HCT116 (cell line): ENCODE measurements at regions not wholly inside any gene's neighbourhood (a gene's known extent, or its start where the extent isn't known, plus 50 kb on each side); places are given as distances from the start of the nearest gene placed in this dataset.

Source experiments
- ATAC-seq: fragments of 200-7000 bp; cut with Tn5 transposase; 2 replicates; pipeline ENCODE4 v1.9.1; 2020; ENCODE audit warnings: mild to moderate bottlenecking, moderate library complexity
- BruUV-seq: library from RNA; stranded (reverse); fragments of 400-500 nt; replicated peaks from 2 replicates; lab custom pipeline; 2021; lab: Mats Ljungman, UMichigan
- CTCF ChIA-PET: fragments of 300-600 bp; sonication (Branson Sonifier 250); formaldehyde crosslinking; loops from one replicate; lab custom pipeline; 2021; ENCODE audit warnings: antibody characterized with exemption; lab: Charles Lee
- POLR2A ChIA-PET: fragments of 300-600, 350-600 bp; sonication (Branson Sonifier 250); formaldehyde crosslinking; loops from one replicate; lab custom pipeline; 2021; ENCODE audit warnings: antibody characterized with exemption; lab: Charles Lee
- RAD21 ChIA-PET, 2 experiments: fragments of 300-600 bp; sonication (Branson Sonifier 250); formaldehyde crosslinking; loops; one replicate each; lab custom pipeline; 2023; ENCODE audit warnings: low total read pairs in 2 of 2; ENCODE audit not compliant: uncharacterized antibody in 2 of 2, unreplicated experiment in 2 of 2, low non-redundant PET in 1 of 2; lab: Charles Lee
- DNase-seq: peaks from one replicate; pipeline ENCODE4 v3.0.0-alpha.2; 2010; ENCODE audit warnings: low read depth, low spot score
- H2AFZ ChIP-seq: fragments of 200-600 bp; shearing (Covaris generic), sonication (generic); 2 replicates; pipeline ENCODE4 v1.6.1; 2017; ENCODE audit warnings: low read depth, mixed run types, mixed read lengths, antibody characterized with exemption, low read length; ENCODE audit not compliant: poor library complexity, severe bottlenecking
- H3K27ac ChIP-seq: 2 replicates; pipeline ENCODE4 v1.5.1; 2012; ENCODE audit warnings: low read depth, low read length
- H3K27me3 ChIP-seq: fragments of 200-600 bp; sonication (generic); 2 replicates; pipeline ENCODE4 v1.6.1; 2016; ENCODE audit warnings: mixed run types, low read length, mixed read lengths; ENCODE audit not compliant: insufficient read depth
- H3K36me3 ChIP-seq, 2 experiments: fragments of 200-500 bp in 1 of 2; fragments of 200-600 bp in 1 of 2; sonication (Bioruptor generic) in 1 of 2; sonication (generic) in 1 of 2; 2 replicates each; pipeline versions ENCODE4 v1.5.1 to v1.6.1; 2014 to 2016; ENCODE audit warnings: low read length in 2 of 2, inconsistent platforms in 1 of 2, mixed read lengths in 1 of 2, mixed run types in 1 of 2; ENCODE audit not compliant: insufficient read depth in 2 of 2, control insufficient read depth in 1 of 2
- H3K4me1 ChIP-seq, 2 experiments: fragments of 200-600 bp in 1 of 2; sonication (generic) in 1 of 2; 2 replicates each; pipeline versions ENCODE4 v1.5.1 to v1.6.1; 2012 to 2017; ENCODE audit warnings: low read length in 2 of 2, inconsistent platforms in 1 of 2, mild to moderate bottlenecking in 1 of 2, mixed read lengths in 1 of 2, mixed run types in 1 of 2, moderate library complexity in 1 of 2; ENCODE audit not compliant: insufficient read depth in 2 of 2, control insufficient read depth in 1 of 2
- H3K4me2 ChIP-seq: fragments of 200-600 bp; sonication (generic); 2 replicates; pipeline ENCODE4 v1.6.1; 2017; ENCODE audit warnings: mixed run types, low read length, mixed read lengths
- H3K4me3 ChIP-seq, 2 experiments: fragments of 200-600 bp in 1 of 2; sonication (generic) in 1 of 2; replicated peaks in 1 of 2; 2 replicates each; pipeline ENCODE4 v1.5.1; 2011 to 2016; ENCODE audit warnings: low read length in 2 of 2, control low read depth in 1 of 2, low read depth in 1 of 2, mild to moderate bottlenecking in 1 of 2, mixed read lengths in 1 of 2, mixed run types in 1 of 2
- H3K79me2 ChIP-seq: fragments of 200-600 bp; sonication (generic); 2 replicates; pipeline ENCODE4 v1.6.1; 2017; ENCODE audit warnings: mild to moderate bottlenecking, mixed run types, low read length, moderate library complexity, mixed read lengths; ENCODE audit not compliant: insufficient read depth
- H3K9ac ChIP-seq: fragments of 200-600 bp; sonication (generic); 2 replicates; pipeline ENCODE4 v1.6.1; 2016; ENCODE audit warnings: low read length, mixed read lengths
- H3K9me2 ChIP-seq: fragments of 200-600 bp; sonication (generic), shearing (Covaris generic); 2 replicates; pipeline ENCODE4 v1.6.1; 2017; ENCODE audit warnings: mixed run types, mild to moderate bottlenecking, moderate library complexity; ENCODE audit not compliant: insufficient read depth
- H3K9me3 ChIP-seq, 2 experiments: fragments of 200-500 bp in 1 of 2; fragments of 200-600 bp in 1 of 2; sonication (Bioruptor generic) in 1 of 2; sonication (generic) in 1 of 2; 2 replicates each; pipeline ENCODE4 v1.6.1; 2014 to 2017; ENCODE audit warnings: low read length in 2 of 2, mixed read lengths in 2 of 2, inconsistent platforms in 1 of 2, low read depth in 1 of 2, mild to moderate bottlenecking in 1 of 2, mixed run types in 1 of 2, moderate library complexity in 1 of 2; ENCODE audit not compliant: control insufficient read depth in 1 of 2, insufficient read depth in 1 of 2
- H4K20me1 ChIP-seq: fragments of 200-600 bp; sonication (generic), shearing (Covaris generic); 2 replicates; pipeline ENCODE4 v1.6.1; 2017; ENCODE audit warnings: mixed run types, mild to moderate bottlenecking, moderate library complexity; ENCODE audit not compliant: insufficient read depth
- ATF3 ChIP-seq: IDR thresholded peaks from 2 replicates; pipeline ENCODE4 v1.6.1; 2012
- CEBPB ChIP-seq: IDR thresholded peaks from 2 replicates; pipeline ENCODE4 v1.6.1; 2012; ENCODE audit warnings: low read depth
- EGR1 ChIP-seq: IDR thresholded peaks from 2 replicates; pipeline ENCODE4 v1.6.1; 2012; ENCODE audit warnings: low read depth
- ELF1 ChIP-seq: IDR thresholded peaks from 2 replicates; pipeline ENCODE4 v1.6.1; 2012; ENCODE audit warnings: low read depth, borderline replicate concordance
- EZH2 ChIP-seq: fragments of 200-600 bp; sonication (generic); IDR thresholded peaks from 2 replicates; pipeline ENCODE4 v1.6.1; 2017; ENCODE audit warnings: antibody characterized with exemption, mixed run types
- JUND ChIP-seq: IDR thresholded peaks from 2 replicates; pipeline ENCODE4 v1.6.1; 2012
- POLR2AphosphoS5 ChIP-seq: IDR thresholded peaks from 2 replicates; pipeline ENCODE4 v1.6.1; 2011; ENCODE audit warnings: mild to moderate bottlenecking, low read depth, low read length, moderate library complexity
- RAD21 ChIP-seq: IDR thresholded peaks from 2 replicates; pipeline ENCODE4 v1.6.1; 2012; ENCODE audit warnings: low read depth, mild to moderate bottlenecking
- REST ChIP-seq: IDR thresholded peaks from 2 replicates; pipeline ENCODE4 v1.6.1; 2012; ENCODE audit warnings: low read depth
- SIN3A ChIP-seq: IDR thresholded peaks from 2 replicates; pipeline ENCODE4 v1.6.1; 2012; ENCODE audit warnings: low read depth
- SP1 ChIP-seq: IDR thresholded peaks from 2 replicates; pipeline ENCODE4 v1.6.1; 2012; ENCODE audit warnings: low read depth
- SRF ChIP-seq: IDR thresholded peaks from 2 replicates; pipeline ENCODE4 v1.6.1; 2012; ENCODE audit warnings: low read depth
- TCF7L2 ChIP-seq: IDR thresholded peaks from 2 replicates; pipeline ENCODE4 v1.7.0; 2011; ENCODE audit warnings: borderline replicate concordance, inconsistent platforms; ENCODE audit not compliant: insufficient read depth, insufficient read length; ENCODE audit errors: extremely low read depth
- ZNF274 ChIP-seq: fragments of 200-500 bp; sonication (Bioruptor generic); IDR thresholded peaks from 2 replicates; pipeline ENCODE4 v1.6.1; 2014; ENCODE audit warnings: mild to moderate bottlenecking, low read depth, low read length, inconsistent platforms
- intact Hi-C: fragments of 100-400 bp; cut with micrococcal nuclease; formaldehyde crosslinking; loops from 2 replicates; pipeline ENCODE4 v1.10.0; 2022
- TF ChIP-seq, protein P1 (sequence below), 3 experiments: fragments of 200-600 bp in 1 of 3; sonication (generic) in 1 of 3; IDR thresholded peaks in 2 of 3; conservative IDR thresholded peaks in 1 of 3; 2 replicates each; pipeline ENCODE4 v1.5.1; 2012 to 2017; ENCODE audit warnings: low read depth in 2 of 3, low read length in 2 of 3, antibody characterized with exemption in 1 of 3, borderline replicate concordance in 1 of 3, control low read depth in 1 of 3, mild to moderate bottlenecking in 1 of 3, mixed read lengths in 1 of 3, mixed run types in 1 of 3, moderate library complexity in 1 of 3; ENCODE audit not compliant: insufficient read depth in 1 of 3

DNA sequence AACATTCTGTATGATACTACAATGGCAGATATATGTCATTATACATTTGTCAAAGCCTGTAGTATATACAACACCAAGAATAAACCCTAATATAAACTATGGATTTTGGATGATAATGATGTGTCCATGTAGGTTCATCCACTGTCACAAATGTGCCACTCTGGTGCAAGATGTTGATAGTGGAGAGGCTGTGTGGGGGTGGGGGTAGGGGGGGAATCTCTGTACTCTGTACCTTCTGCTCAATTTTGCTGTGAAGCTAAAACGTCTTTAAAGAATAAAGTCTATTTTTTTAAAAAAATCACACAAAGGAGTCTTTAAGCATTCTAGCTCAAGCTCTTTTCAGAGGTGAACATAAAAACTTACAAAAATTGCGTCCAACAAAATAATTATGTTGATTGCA is 88.2 kb upstream of the ABI3BP start:
- Histone ChIP-seq H3K36me3 (no peaks in the 10 kb centered on the region), H3K79me2 (no peaks in the 10 kb centered on the region), H4K20me1 (no peaks in the 10 kb centered on the region), H3K9ac (no peak overlapping the region), H3K9me2 (no peaks in the 10 kb centered on the region), H2AFZ (no peak overlapping the region), H3K4me2 (no peak overlapping the region), H3K4me3 (no peak overlapping the region), H3K27ac (no peak overlapping the region), H3K9me3 (no peaks in the 10 kb centered on the region), H3K27me3 (no peaks in the 10 kb centered on the region), H3K4me1 (no peaks in the 10 kb centered on the region)
- TF ChIP-seq CEBPB, result no peak
- no peak for TF ChIP-seq ATF3
- no peak for TF ChIP-seq EZH2
- no peak for TF ChIP-seq EGR1
- TF ChIP-seq JUND, result no peak
- TF ChIP-seq SIN3A, result no peak
- TF ChIP-seq SP1, result no peak
- no peak for TF ChIP-seq TCF7L2
- DNase-seq (no peak), ATAC-seq (no peak)
- BruUV-seq, result no TSS peak
- ChIA-PET RAD21 (no interaction called here), CTCF (interaction anchor here (1.6 kb wide), 1 partner anchor 11 kb away, joined by 5 read pairs; no protein-coding TSS in a partner anchor), POLR2A (no interaction called here)
- intact Hi-C loops, result no loop called here

GRCh38 chr3:101077361-101078011 is 84.3 kb upstream of the ABI3BP start:
- H4K20me1 ChIP-seq, result no peaks in the 10 kb centered on the region
- no peaks in the 10 kb centered on the region for H3K4me1 ChIP-seq
- no peaks in the 10 kb centered on the region for H3K27me3 ChIP-seq
- DNase-seq (no peak), ATAC-seq (no peak)
- no peaks in the 10 kb centered on the region for H3K9me3 ChIP-seq
- H3K79me2 ChIP-seq, result no peaks in the 10 kb centered on the region
- H2AFZ ChIP-seq, result no peak overlapping the region
- ChIA-PET RAD21 (no interaction called here), CTCF (no interaction called here), POLR2A (no interaction called here)
- no peak overlapping the region for H3K27ac ChIP-seq
- no peaks in the 10 kb centered on the region for H3K36me3 ChIP-seq
- no TSS peak for BruUV-seq
- no peaks in the 10 kb centered on the region for H3K9me2 ChIP-seq
- no peak overlapping the region for H3K4me2 ChIP-seq
- TF ChIP-seq, protein P1, sequence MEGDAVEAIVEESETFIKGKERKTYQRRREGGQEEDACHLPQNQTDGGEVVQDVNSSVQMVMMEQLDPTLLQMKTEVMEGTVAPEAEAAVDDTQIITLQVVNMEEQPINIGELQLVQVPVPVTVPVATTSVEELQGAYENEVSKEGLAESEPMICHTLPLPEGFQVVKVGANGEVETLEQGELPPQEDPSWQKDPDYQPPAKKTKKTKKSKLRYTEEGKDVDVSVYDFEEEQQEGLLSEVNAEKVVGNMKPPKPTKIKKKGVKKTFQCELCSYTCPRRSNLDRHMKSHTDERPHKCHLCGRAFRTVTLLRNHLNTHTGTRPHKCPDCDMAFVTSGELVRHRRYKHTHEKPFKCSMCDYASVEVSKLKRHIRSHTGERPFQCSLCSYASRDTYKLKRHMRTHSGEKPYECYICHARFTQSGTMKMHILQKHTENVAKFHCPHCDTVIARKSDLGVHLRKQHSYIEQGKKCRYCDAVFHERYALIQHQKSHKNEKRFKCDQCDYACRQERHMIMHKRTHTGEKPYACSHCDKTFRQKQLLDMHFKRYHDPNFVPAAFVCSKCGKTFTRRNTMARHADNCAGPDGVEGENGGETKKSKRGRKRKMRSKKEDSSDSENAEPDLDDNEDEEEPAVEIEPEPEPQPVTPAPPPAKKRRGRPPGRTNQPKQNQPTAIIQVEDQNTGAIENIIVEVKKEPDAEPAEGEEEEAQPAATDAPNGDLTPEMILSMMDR (IDR thresholded peaks at IDR 0.05 in 2 of 3, conservative IDR thresholded peaks at IDR 0.05 in 1 of 3; ENCODE audit: borderline replicate concordance in 1 of 3, insufficient read depth in 1 of 3, low read depth in 2 of 3, low read length in 2 of 3), result no peak
- TF ChIP-seq REST (no peak), ELF1 (no peak), SRF (no peak), POLR2AphosphoS5 (no peak), EZH2 (no peak), RAD21 (no peak), EGR1 (no peak), SIN3A (no peak), ZNF274 (no peak)
- H3K4me3 ChIP-seq, result no peak overlapping the region
- no peak overlapping the region for H3K9ac ChIP-seq
- intact Hi-C loops, result no loop called here
